NCI-H526 (cell line): ENCODE measurements at regions not wholly inside any gene's neighbourhood (a gene's known extent, or its start where the extent isn't known, plus 50 kb on each side); places are given as distances from the start of the nearest gene placed in this dataset.
"Not testable (repeated sequence)": the region's sequence is repeated elsewhere in the genome, so short reads cannot be mapped to it uniquely, and the experiment has no call there.

ENCODE experiments used
- DNase-seq, 2 experiments: peaks; one replicate each; lab custom pipeline; 2025; lab: John Stamatoyannopoulos, UW

- no peak for DNase-seq
Observed at GRCh38 chr7:120184866-120185265, 88.1 kb upstream of the KCND2 start.

- DNase-seq, result no peak
Observed at GRCh38 chr7:120185940-120186682, 86.9 kb upstream of the KCND2 start.

DNA sequence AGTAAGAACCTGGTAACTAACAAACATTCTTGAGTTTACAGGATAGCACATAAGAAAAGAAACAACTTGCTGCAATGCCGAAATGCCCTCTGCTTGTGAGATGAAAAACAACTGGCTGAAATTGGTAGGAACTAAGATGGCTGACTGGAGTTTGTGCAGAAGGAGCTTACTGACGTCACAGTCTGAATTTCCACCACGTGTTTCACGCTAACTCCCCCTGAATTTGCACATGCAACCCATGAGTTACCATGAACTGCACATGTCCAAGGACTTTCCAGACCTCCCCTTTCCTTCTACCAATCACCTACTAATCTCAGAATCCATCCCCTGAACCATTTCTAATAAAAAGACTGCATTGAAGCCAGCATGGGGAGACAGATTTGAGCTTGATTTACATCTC lies 86.3 kb upstream of the KCND2 start:
- DNase-seq, result no peak

DNA sequence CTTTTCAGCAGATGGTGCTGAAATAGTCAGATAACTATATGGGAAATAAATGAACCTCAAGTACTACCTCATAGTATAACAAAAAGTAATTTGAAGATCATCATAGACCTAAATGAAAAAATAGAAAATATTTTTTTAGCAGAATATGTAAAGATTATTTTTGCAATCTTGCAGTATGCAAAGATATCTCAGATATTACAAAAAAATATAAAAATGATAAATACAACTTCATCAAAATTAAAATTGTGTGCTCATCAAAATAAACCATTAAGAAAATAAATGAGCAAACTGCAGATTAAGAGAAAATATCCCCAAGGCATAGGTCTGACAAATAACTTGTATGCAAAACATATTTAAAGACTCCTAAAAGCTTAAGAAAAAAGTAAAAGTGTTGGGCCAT lies 83.4 kb upstream of the KCND2 start:
- DNase-seq, result no peak

GRCh38 chr7:120190109-120190508 lies 82.9 kb upstream of the KCND2 start:
- DNase-seq, result peak in 1 of 2 experiments; percentile 9

DNA sequence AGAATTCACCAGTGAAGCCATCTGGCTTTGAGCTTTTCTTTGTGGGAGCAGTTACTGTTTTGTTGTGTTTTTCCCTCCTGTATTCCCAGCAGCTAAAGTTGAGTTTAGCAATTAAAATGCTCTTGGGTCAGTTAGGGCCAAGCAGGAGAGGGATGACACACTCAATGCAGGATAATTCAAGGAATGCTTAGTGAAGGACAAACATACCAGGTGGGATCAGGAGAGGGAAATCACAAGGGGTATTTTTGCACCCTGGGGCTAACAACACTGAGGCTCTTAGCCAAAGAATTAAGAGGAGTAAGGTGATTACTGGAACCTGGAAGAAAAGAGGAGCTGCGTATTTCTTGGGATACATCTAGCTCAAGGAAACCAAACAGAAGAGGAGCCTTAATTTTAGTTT lies 82.4 kb upstream of the KCND2 start:
- no peak for DNase-seq

GRCh38 chr7:120191423-120191822 lies 81.6 kb upstream of the KCND2 start:
- not testable (repeated sequence) for DNase-seq

DNA sequence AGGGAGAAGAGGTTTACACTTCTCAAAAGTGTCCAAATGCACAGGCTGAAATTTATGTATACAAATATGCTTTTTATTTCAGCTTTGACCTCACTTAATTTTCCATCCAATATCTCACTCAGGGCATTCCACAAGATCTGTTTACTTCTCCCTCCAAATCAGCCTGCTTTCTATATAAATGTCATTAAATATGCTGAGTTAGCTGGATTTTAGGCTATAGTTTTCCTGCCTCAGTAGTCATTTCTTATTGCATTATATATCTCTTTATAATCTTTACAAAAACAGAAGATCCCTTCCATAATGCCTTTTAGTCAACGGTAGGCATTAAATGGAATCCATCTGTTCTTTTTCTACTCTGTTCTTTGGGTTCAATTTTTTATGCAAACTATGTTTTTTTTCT lies 71.7 kb upstream of the KCND2 start:
- DNase-seq, result no peak

- no peak for DNase-seq
Observed at GRCh38 chr7:120205101-120205500, 67.9 kb upstream of the KCND2 start.

DNA sequence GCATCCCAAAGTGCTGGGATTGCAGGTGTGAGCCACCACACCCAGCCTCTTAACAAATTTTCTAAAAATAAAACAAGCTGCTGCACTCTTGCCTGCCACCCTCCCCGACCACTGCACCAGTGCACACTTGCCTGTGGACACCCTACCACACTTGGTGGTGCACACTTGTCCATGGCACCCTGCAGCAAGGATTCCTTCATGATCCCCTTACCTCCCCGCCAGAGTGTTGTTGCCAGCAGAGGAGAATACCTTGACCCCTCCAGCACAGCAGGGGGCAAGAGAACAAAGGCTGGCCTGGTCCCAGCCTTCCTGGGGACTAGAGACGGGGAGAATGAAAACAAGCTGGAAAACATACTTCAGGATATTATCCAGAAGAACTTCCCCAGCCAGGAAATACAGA lies 65.9 kb upstream of the KCND2 start:
- DNase-seq, result no peak

GRCh38 chr7:120215654-120216053 lies 57.3 kb upstream of the KCND2 start:
- no peak for DNase-seq

GRCh38 chr7:120216947-120217346 lies 56.0 kb upstream of the KCND2 start:
- DNase-seq, result no peak

GRCh38 chr7:120218712-120219111 lies 54.3 kb upstream of the KCND2 start:
- no peak for DNase-seq

DNA sequence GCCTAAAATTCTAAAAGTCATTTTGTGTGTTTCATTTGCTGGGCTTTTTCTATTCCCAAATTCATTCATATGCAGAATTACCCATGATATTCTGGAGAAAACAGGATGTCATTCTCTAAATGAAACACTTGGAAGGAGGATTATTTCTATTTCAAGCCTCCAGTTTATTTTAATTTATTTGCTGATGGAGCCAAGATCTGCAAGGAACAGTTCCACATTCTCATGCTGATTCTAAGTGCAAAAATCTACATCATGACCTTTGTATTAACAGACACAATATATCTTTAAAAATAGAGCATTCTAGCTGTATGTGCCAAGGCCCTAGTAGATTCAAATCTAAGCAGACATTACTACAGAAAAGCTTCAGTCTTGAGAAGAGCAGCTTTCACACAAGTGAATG lies 51.3 kb upstream of the KCND2 start:
- DNase-seq, result no peak
